ENCODE measurements at regions not wholly inside any gene's neighbourhood (a gene's known extent, or its start where the extent isn't known, plus 50 kb on each side); places are given as distances from the start of the nearest gene placed in this dataset.

DNA sequence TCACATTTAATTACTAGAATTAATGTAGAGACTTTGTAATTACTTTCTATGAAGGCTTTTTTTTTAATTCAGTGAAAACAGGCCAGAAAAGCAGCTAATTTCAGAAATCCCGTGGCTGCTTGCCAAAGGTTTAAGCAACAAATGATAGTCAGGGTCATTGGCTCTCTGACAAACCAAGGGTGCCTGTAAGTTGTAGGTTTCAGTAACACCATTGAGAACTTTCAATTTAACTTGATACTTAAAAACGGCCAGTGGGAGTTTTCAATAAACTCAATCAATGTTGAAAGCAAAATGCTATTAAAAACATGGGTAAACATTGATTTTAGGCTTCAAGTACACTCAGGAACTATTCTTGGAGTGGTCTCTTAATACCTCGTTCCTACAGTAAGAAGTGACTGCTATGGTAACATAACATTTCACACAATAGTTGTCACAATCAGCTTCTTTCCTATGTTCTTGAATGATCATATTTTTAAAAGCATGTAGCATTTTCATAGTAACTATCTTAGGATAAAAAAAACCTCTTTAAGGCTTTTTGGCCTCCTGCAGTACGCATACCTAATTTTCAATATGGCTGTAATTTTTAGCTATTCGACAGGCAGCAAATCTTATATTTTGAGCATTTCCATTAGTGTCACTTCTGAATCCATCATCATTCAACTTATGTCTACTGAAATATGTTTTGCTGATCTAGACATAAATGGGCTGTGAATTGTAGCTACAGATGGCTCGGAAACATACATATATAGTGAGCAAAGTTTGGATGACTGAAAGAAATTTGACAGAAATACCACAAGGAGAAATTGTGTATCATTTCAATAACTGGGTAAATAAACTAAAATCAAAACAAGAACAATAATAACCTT lies 592.1 kb upstream of the GBE1 start:
- TF ChIP-seq, protein P1, sequence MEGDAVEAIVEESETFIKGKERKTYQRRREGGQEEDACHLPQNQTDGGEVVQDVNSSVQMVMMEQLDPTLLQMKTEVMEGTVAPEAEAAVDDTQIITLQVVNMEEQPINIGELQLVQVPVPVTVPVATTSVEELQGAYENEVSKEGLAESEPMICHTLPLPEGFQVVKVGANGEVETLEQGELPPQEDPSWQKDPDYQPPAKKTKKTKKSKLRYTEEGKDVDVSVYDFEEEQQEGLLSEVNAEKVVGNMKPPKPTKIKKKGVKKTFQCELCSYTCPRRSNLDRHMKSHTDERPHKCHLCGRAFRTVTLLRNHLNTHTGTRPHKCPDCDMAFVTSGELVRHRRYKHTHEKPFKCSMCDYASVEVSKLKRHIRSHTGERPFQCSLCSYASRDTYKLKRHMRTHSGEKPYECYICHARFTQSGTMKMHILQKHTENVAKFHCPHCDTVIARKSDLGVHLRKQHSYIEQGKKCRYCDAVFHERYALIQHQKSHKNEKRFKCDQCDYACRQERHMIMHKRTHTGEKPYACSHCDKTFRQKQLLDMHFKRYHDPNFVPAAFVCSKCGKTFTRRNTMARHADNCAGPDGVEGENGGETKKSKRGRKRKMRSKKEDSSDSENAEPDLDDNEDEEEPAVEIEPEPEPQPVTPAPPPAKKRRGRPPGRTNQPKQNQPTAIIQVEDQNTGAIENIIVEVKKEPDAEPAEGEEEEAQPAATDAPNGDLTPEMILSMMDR (conservative IDR thresholded peaks at IDR 0.05; ENCODE audit: low read depth, low read length), result no peak
- no peak for TF ChIP-seq EZH2phosphoT487 (IDR thresholded peaks at IDR 0.05; ENCODE audit: borderline replicate concordance, low read length)

Measured in PC-3 (cell line).